GM18873 (cell line): ENCODE measurements at regions not wholly inside any gene's neighbourhood (a gene's known extent, or its start where the extent isn't known, plus 50 kb on each side); places are given as distances from the start of the nearest gene placed in this dataset.

ENCODE experiments used
- ATAC-seq: cut with Tn5 transposase; IDR thresholded peaks from one replicate; pipeline ENCODE4 v1.9.1; 2021; ENCODE audit warnings: mild to moderate bottlenecking, moderate library complexity, moderate number of reproducible peaks; ENCODE audit not compliant: unreplicated experiment, low FRiP score

DNA sequence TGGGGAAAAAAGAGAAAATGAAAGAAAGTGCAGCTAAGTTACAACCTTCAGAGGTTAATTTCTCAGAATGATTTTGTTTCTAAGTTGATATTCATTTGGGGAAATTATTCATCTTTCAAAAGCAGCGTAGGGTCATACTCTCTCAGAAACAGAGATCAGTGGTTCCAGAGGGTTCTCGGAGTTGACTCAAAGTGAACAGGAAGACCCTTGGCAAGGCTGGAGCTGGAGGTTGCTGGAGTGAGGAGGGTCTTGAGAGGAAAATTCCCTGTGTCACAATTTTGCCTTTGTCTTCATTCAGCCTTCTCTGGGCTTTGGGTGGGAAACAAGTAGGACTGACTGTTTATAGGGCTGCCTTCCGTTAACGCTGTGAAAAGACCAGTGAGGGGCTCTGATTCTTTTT lies 168.2 kb downstream of the ICOS start:
- no peak for ATAC-seq

DNA sequence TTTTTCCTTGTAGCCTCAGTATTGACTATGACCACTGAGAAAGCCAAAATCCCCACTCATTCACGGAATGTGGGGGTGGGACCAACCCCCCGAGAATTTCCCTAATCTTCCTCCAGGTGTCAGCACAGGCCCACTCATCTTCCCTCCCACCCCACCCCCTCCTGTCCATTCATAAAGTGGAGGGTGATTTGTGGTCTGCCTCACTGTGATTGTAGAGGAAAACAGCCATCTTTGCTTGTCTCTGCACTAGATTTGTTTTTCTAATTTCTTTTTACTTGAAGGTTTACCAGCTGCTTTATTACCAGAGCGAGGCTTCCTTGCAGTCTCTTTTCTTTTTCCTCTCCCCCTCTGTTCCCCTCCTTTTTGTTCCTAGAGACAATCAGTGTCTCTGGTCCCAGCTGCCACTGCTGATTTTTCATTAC lies 171.8 kb downstream of the ICOS start:
- ATAC-seq, result no peak

DNA sequence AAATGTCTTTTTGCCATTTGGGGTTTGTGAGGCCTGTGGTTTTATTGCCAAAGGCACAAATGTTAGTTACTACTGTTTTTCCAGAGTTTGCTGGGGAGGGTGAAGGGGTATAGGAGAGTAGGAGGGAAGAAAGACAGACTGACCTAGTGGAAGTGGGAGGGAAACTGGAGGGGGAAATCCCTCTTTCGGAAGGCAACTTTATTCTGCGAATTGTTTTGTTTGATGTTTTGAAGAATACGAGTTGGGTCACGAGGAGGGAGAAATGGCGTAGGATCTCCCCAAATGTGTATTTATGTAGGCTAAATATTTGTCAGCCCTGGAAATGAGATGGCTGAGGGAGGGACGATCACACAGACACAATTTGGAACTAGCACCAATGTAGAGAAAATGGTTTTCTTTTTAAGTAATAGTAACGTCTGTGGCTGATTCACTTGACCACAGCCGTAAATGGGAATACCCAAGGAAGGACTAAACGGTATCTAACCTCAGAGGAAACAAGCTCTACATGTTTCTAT lies 172.3 kb downstream of the ICOS start:
- ATAC-seq, result no peak

DNA sequence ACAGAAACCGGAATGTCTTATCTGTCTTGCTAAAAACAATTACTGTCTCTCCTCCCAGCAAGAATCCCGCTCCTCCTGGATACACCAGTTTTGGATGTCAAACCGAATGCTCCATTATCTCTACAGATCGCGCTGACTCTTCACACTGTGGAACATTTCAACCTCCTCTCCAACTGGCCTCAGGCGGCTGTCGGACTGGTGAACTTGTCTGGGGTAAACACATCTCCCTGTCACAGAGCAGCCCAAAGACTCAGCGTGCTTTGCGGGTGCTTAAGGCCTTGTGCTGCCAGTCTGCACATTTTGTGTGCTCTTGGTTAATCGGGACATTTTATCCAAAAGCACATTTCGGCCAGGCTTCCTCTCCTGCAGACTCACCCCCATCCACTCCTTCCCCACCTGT lies 173.1 kb downstream of the ICOS start:
- no peak for ATAC-seq

DNA sequence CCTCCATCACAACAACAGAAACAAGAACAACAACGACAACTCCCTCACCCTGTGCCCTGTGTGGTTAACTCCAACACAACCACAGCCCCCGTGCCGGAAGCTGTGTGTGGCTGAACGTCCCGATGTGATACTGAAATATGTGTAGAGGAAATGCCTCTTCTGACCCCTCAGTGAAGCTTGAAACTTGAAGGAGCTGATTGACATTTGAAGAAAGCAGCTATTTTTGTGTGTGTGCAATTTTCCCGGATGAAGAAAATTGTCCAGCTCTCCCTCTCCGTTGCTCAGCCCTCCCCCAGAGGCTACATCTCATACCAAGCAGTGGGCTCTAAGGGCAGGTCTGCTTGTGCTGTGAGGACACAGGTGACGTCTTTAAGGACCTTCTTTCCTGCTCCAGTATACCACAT lies 173.8 kb downstream of the ICOS start:
- peak; percentile 89 for ATAC-seq

DNA sequence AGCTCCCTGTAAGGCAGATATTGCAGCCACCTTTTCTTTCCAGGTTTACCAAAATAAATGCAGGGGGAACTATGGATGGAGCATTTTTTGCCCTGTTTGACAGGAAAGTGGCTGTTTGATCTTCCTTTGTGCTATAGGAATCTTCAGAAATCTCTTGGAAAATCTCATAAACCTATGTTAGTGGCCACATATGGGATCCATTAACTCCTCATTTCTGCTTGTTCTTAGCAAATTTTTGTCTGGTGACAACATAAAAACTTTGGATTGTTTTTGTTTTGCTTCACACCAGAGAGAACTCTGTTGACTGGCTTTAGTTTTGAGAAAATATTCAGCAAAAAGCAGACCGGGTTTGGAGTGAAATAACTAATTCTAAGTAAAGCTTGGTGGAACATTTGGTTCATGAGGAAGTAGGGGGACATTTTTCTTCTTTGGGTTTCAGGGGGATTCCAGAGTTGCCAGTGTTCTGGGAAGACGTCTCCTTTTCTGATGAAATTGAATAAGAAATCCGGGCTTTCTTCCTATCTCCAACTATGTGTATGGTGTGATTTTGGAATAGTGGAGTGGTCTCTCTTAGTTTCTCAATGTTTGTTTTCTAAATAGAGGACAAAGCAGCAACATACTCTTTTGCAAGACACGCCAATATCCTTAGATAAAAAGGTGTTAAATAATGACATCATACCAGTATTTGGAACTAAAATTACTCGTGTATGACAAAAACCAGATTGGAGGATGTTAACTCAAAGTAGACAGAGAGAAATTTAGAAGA lies 174.4 kb downstream of the ICOS start:
- no peak for ATAC-seq

DNA sequence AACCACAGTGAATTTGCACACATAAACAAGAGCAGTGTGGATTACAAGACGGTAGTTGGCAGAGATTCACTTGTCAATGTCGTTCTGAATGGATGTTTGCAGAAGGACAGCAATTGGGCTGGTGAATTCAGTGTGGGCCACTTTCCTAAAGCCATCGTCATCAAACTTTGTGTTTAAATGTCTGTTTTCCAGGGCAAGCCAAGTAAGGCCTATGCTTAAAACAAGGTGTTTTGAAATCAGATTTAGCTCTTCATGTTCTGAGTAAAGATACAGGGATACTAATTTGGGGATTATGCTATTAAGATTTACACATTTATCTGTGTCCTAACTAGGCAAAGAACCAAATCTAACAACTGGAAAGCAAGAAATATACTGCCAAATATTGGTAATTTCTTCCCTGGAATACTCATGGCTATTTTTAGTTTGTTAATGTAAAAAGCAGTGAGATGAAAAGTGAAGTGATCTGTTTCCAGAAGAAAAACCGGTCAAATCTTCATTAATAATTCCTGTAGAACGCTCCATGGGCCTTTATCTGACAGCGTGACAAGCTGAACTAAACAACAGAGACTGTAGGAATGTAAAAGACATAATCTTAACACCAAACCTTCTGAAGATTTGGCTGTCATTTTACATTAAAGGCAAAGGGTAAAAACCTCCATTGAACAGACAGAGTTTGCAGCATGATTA lies 175.7 kb downstream of the ICOS start:
- ATAC-seq, result no peak

DNA sequence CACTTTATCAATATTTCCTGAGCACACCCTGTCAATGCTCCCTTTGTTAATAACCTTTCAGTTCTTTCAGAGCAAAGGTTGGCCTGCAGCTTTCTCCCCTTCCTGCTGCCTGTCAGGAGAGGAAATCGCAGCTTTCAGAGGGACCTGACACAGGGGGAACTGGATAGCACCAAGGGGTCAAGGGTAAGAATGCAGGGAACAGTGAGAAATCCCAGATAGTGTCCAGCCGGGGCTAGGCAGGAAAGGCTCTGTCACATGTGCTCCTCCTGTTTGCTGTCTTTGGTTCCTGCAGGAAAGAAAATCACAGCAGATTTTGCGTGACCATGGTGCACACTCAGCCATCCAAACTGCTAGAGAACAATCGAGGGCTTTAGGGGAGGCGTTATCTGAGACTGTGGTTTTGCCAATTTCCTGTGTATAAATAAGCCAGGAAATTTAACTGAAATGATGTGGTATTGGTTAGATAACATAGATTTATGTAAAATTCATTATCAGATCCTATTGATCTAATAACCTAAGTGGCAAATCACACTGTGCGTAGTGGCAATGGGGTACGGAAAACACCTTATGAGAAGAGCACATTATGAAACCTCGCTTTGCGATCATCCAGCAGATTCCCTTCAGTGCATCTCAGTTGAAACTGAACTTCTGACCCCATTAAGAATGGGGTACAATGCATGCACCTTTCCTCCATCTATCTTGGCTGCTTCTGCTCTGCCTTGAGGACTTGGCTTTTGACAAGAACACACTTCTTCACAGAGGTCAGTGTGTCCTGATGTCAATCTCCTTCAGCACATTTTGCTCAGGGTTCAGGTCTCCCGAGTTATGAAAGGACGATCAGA lies 178.0 kb downstream of the ICOS start:
- ATAC-seq, result no peak

DNA sequence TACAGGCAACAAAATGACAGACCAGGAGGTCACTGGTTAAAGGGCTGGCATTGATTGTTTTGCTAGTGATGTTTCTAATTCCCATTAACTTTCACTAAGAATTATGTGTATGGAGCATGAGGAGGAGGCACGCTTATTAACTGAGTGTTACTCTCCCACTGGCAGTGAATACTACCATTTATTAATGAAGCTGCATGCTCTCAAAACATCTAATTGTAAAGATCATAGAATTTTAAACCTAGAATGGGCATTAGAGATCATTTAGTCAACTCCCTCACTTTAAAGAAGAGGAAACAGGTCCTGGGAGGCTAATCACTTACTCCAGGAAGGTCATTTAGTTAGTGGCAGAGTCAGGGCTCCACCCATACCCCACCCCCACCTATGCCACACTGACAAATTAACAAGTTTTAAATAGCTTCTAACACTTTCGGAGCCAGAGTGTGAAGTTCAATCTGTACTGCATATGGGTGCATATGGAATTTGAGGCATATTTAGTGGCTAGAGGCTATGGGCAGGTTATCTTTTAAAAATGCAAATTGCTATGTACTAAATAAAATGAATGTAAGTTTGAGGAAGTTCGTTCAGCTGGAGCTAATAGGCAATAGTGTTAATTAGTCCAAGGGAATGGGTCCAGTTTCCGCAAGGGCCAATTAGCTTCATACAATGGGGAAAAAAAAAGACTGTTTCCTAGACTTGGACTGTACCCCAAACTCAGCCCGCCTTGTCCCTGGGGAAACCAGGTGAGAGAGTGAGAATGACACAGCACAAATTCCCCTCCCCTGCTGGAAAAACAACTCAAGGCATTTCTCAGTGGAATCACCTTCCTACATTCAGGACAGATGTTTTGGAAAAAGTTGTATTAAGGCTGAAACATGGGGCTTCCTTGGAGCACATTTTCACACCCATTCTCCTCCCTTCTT lies 178.8 kb downstream of the ICOS start:
- no peak for ATAC-seq

DNA sequence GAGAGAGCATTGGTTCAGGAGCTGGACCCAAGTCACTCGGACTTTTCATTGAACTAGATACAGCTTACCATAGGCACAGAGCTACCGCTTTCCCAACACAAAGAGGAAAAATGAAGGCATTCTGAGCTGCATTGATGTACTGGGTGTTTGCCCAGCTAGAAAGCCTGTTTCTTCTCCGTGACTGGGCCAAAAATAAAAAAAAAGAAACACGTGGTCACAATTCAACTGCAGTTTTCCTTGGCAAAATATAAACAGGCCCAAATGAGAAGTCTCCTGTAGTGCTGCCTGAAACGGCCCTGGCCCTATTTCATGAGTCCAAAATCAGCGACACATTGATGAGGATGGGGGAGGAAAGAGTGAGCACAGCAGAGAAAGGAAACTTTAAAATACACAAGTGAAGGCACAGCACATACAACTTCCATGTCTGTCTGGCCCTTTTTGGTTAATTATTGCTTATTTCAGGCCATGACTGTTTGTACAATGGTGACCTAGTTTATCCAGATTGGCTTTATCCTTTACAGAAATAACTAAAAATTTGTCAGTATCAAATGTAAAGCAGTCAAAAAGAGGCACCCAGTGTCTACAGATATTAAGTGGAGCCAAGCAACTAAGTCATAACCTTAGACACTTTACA lies 179.7 kb downstream of the ICOS start:
- no peak for ATAC-seq

DNA sequence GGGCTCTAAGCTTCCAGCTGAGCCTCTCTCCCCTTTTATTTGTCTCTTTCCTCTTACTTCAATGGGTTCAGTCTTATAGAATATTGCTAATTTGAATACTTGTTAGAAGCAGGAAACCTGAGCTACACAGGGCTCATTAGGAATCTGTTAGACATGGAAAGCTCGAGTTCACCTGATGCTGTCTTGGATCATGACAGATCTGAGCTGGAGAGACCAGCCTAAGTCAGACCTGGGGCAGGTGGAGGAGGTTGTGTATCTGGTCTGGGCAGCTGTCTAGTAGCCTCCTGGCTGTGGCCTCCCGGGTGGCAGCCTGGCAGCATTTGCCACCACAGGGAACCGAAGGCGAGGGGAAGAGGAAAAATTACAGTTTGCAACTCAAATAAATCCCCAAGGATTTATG lies 185.9 kb downstream of the ICOS start:
- ATAC-seq, result no peak

DNA sequence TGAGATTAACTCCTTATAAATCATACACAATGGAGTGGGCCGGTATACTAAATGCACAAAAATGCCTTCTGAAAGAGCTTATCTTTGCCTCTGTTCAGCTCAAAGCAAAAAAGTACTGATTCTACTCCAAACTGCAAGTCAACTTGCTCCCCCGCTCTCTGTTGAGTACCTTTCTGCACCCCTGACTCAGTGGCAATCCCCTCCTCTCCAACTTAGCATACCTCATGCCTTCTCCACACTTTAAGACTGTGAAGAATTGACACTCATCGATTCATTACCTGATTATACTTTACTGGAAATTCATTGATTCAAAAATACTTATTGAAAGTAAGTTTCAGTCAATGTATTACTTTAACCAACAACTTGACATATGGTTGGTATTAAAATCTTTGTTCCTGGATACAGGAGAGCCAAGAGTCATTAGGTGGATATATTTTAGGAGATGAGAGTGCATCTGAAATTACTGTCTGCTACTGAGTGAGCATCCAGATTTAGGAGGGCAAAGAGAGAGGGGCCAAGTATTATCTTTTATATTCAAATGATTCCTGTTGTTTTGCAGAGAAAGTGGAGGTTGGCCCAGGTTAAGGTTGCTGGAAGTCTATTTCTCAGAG lies 187.7 kb downstream of the ICOS start:
- ATAC-seq, result no peak

DNA sequence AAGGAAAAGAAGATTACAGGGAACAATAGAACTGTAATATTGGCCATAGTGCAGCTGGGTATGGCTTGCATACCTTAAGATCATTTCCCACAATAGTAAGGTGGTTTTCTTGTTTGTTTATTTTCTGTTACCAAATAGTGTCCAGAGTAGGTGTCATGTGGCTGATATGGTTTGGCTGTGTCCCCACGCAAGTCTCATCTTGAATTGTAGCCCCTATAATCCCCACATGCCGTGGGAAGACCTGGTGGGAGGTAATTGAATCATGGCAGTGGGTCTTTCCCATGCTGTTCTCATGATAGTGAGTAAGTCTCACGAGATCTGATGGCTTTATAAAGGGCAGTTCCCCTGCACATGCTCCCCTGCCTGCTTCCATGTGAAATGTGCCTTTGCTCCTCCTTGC lies 190.1 kb downstream of the ICOS start:
- no peak for ATAC-seq

DNA sequence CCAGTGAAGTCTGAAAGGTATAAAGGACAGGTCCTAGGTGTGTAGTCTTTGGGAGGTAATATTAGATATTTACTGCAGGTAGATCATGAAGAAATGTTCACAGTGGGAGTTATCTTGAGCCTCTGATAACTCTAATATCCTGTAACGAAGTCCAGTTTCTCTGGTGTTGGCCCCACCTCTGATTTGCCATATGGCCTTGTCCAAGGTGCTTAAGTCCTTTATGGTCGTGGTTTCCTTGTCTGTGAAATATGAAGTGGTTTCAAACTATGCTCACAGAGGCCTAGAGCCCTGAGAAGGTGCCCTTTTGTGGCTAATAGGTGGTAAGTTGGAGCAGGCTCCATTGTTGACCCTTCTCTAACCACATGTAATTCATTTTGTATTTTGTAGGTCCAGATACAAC lies 190.7 kb downstream of the ICOS start:
- ATAC-seq, result no peak

DNA sequence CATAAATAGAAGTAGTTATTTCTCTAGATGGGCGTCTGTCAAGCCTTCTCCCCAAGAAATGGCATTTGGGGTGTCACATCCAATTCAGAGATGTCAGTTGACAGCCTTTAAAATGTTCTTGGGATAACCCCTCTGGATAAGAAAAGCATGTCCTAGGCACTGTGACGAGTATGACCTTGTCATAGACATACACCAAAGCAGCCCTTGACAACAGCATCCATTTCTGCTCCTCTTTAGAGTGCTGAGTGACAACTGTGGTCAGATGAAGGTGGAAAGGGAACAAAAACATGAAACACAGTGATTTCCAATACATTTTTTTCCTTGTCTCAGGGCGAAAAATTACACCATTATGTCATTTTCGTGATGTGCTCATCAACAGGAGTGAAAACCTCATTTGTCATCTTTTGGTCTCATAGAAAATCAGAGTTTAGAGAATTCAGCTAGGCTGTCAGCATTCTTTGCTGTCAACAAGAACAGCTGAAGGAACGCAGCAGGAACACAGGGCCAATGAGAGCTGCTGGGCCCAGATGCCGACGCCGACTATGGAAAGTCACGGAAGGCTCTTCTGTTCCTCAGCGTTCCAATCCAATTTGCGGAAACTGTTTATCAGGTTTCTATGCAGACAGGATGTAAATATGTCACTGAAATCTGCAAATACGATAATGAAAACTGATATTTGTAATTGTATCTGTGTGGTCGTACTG lies 193.2 kb downstream of the ICOS start:
- ATAC-seq, result no peak

DNA sequence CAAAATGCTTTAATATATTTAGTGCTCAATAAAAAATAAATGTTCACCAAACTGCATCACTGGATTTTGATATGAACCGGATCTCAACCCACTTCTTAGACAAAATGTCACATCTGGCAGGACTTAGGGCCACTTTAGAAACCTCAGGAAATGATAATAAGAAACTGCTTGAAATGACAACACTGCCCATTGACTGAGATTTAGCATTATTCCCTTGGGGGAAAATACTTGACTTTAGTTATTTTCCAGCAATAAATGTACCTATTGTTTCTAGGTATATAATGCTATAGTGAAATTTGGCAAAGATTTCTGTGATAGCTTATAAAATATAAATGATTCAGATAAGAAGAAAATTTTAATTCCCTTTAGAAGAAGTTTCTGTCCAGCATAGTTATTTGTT lies 195.1 kb downstream of the ICOS start:
- no peak for ATAC-seq

DNA sequence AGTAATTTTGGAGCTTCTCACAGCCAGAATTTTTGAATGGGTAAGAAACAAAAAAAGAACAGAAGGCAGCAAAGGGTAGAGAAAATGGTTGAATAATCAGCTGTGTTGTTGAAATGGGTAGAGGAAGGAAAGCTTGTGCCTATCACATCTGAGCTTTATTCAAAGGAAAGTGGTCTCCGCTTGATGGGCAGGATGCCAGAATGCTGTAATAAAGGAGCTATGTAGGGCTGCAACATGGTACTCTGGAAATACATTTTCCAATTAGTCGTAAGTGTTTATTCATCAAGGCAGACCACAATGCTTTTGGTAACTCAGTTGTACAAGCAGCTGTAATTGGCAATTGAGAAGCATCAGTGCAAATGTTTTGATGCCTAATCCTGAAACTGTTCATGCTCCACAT lies 196.9 kb downstream of the ICOS start:
- no peak for ATAC-seq

DNA sequence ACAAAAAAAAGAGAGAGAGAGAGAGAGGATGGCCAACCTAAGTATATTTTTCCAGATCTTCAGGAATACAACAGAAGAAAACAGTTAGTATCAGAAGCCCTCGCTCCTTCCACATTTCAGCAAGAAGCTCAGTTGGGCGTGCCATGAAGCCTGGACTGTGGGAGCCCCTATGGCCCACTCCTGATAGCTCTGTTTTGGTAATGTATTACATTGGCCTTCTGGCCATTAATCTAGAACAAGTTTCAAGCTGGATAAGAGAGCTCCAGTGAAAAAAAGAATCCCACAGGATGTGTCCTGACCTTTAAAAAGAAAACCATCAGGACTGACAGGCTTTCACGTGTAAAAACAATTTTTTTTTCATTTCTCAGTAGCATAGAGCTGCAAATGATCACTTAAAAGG lies 197.9 kb downstream of the ICOS start:
- ATAC-seq, result no peak

DNA sequence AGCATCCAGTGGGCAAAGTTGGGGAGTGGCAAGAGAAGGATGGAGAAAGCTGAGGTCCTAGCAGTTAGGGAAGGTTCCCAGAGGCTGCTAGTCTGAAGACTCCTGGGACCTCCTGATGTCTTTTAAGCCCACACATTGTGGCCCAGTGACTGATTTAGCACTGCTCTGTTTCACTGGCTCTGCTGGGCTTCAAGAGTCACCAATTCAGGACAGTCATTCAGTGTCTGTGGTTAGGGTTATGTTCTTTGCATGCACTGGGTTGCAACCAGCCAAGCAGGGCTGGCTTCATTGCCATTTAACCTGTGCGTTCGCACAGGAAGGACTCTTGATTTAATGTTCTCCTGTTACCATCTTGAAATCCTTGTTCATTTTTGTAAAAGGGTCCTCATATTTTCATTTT lies 199.2 kb downstream of the ICOS start:
- ATAC-seq, result no peak
